Neural progenitor cell (in vitro differentiated cells): ENCODE measurements at regions not wholly inside any gene's neighbourhood (a gene's known extent, or its start where the extent isn't known, plus 50 kb on each side); places are given as distances from the start of the nearest gene placed in this dataset.

Experiments used
- CTCF ChIP-seq: fragments of 200-600 bp; sonication (generic); IDR thresholded peaks from 2 replicates; pipeline ENCODE4 v1.5.1; 2017; ENCODE audit warnings: antibody characterized with exemption, mild to moderate bottlenecking
- EZH2 ChIP-seq: fragments of 200-600 bp; sonication (generic); IDR thresholded peaks from 2 replicates; pipeline ENCODE4 v1.6.1; 2017; ENCODE audit warnings: antibody characterized with exemption, mild to moderate bottlenecking, moderate library complexity
- EZH2phosphoT487 ChIP-seq: fragments of 200-600 bp; sonication (generic); IDR thresholded peaks from 2 replicates; pipeline ENCODE4 v1.6.1; 2017; ENCODE audit warnings: antibody characterized with exemption

- TF ChIP-seq EZH2phosphoT487 (no peak), CTCF (no peak), EZH2 (no peak)
Measured at GRCh38 chr22:26927821-26928220, 270.4 kb downstream of the MIAT start.
